ENCODE measurements at regions not wholly inside any gene's neighbourhood (a gene's known extent, or its start where the extent isn't known, plus 50 kb on each side); places are given as distances from the start of the nearest gene placed in this dataset.
"Not testable (repeated sequence)": the region's sequence is repeated elsewhere in the genome, so short reads cannot be mapped to it uniquely, and the experiment has no call there.

DNA sequence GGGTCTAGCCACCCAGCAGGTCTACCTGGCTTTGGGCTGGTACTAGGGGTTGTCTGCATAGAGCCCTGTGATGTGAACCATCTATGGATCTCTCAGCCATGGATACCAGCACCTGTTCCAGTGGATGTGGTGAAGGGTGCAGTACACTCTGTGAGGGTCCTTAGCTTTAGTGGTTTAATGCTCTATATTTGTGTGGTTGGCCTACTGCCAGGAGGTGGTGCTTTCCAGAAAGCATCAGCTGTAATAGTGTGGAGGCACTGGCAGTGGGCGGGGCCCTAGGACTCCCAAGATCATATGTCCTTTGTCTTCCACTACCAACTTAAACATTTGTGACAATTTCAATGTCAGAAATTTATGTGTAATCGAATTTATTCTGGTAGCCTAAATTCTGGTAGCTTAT, 1065.1 kb downstream of the RPIA start:
- H3K36me3 ChIP-seq; H3K4me1 Mint-ChIP-seq; H3K36me3 Mint-ChIP-seq; H3K4me2 ChIP-seq; H3K4me1 ChIP-seq; H3K9ac ChIP-seq; H3K4me3 Mint-ChIP-seq; H2AFZ ChIP-seq (replicated peaks); H4K20me1 ChIP-seq (ENCODE audit: low read depth); H3K4me3 ChIP-seq; H3K79me2 ChIP-seq (ENCODE audit: low read depth); DNase-seq (ENCODE audit: low spot score); H3K27ac Mint-ChIP-seq; H3F3A ChIP-seq (ENCODE audit: low read depth); H3K27me3 ChIP-seq; H3K27ac ChIP-seq; H3K27me3 Mint-ChIP-seq (ENCODE audit: insufficient read depth, low read depth): not testable (repeated sequence)
- H3K9me3 ChIP-seq (ENCODE audit: low read depth), result peaks cover 42% of the 10 kb centered on the region
- peaks cover 63% of the 10 kb centered on the region for H3K9me3 Mint-ChIP-seq

DNA sequence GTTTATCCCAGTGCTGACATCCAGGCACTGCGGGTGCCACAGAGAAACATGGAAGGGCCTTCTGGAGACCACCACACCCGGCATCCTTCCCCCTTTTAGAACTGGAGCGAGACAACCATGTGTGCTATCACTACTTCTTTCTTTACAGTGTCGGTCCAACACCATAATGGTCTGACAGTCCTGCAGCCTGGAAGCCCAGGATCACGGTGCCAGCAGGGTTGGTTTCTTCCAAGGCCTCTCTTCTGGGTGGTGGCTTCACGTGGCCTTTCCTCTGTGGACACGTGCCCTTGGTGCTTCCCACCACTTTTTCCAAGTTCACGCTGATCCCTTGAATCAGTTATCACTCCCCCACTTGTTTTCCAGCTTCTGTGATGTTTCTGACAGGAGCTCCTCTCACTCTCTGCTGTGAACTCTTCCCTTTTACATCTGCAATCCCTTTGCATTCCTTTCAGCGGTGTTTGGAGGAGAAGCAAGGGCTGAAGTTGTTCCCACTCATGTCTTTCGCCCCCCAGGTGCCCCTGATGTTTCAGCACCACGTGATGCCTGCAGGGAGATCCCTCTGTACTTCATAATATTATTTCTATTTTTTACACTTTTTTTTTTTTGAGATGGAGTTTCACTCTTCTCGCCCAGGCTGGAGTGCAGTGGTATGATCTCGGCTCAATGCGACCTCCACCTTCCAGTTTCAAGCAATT, 1067.0 kb downstream of the RPIA start:
- DNase-seq (ENCODE audit: low spot score); H2AFZ ChIP-seq (replicated peaks); H3K4me1 ChIP-seq; H3K4me2 ChIP-seq; H3K36me3 Mint-ChIP-seq; H3K9ac ChIP-seq; H3K79me2 ChIP-seq (ENCODE audit: low read depth); H3K27ac ChIP-seq; H3K4me3 ChIP-seq; H3K27ac Mint-ChIP-seq; H3K27me3 ChIP-seq; H4K20me1 ChIP-seq (ENCODE audit: low read depth); H3K27me3 Mint-ChIP-seq (ENCODE audit: insufficient read depth, low read depth); H3K36me3 ChIP-seq; H3K4me3 Mint-ChIP-seq; H3F3A ChIP-seq (ENCODE audit: low read depth); H3K4me1 Mint-ChIP-seq: not testable (repeated sequence)
- H3K9me3 ChIP-seq (ENCODE audit: low read depth), result peaks cover 51% of the 10 kb centered on the region
- peaks cover 80% of the 10 kb centered on the region for H3K9me3 Mint-ChIP-seq

DNA sequence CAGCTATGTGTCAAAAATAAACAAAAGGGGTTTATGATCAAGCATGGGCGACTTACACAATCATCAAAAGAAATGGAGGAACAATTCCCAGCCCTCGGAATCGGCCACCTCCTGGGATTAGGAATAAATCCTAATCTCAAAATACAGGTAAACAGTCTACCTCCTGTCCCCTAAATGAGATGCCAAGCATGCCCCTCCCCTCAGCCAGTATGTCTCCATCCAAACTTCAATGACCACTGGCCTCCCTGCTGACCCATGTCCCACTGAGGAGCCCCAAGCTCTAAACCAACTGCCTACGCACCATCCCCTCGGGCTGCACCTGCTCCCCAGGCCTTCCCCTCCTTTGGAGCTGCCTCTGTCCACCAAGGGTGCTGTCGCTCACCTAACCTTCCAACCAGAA, 1069.3 kb downstream of the RPIA start:
- not testable (repeated sequence) for H4K20me1 ChIP-seq (ENCODE audit: low read depth); H2AFZ ChIP-seq (replicated peaks); H3F3A ChIP-seq (ENCODE audit: low read depth); H3K4me2 ChIP-seq; H3K4me1 Mint-ChIP-seq; DNase-seq (ENCODE audit: low spot score); H3K9ac ChIP-seq; H3K79me2 ChIP-seq (ENCODE audit: low read depth); H3K27ac ChIP-seq; H3K27me3 ChIP-seq; H3K4me3 Mint-ChIP-seq; H3K36me3 ChIP-seq; H3K4me1 ChIP-seq; H3K36me3 Mint-ChIP-seq; H3K27me3 Mint-ChIP-seq (ENCODE audit: insufficient read depth, low read depth); H3K4me3 ChIP-seq; H3K27ac Mint-ChIP-seq
- peaks cover 52% of the 10 kb centered on the region for H3K9me3 ChIP-seq (ENCODE audit: low read depth)
- H3K9me3 Mint-ChIP-seq, result peaks cover 88% of the 10 kb centered on the region

DNA sequence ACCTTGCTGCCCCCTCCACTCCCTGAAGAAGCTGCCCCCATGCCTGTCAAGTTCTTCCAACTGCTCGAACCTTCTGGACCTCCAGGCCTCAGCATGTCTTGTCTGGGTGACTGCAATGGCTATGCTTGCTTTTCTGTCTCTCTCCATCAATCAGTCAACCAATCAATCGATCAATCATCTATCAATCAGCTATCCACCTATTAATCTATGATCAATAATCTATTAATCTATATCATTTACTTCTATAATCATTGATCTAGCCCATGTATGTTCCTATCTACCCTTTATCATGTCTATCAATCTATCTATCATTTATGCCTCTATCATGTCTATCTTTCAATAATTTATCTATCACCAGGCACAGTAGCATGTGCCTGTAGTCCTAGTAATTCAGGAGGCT, 1069.7 kb downstream of the RPIA start:
- not testable (repeated sequence) for H3K27ac Mint-ChIP-seq; H3K27me3 Mint-ChIP-seq (ENCODE audit: insufficient read depth, low read depth); H3K36me3 ChIP-seq; H3K36me3 Mint-ChIP-seq; H3K79me2 ChIP-seq (ENCODE audit: low read depth); H3F3A ChIP-seq (ENCODE audit: low read depth); H3K4me1 ChIP-seq; H3K4me3 Mint-ChIP-seq; H3K27ac ChIP-seq; H3K4me3 ChIP-seq; H3K9ac ChIP-seq; H3K4me2 ChIP-seq; H3K27me3 ChIP-seq; H2AFZ ChIP-seq (replicated peaks); DNase-seq (ENCODE audit: low spot score); H4K20me1 ChIP-seq (ENCODE audit: low read depth); H3K4me1 Mint-ChIP-seq
- peaks cover 49% of the 10 kb centered on the region for H3K9me3 ChIP-seq (ENCODE audit: low read depth)
- peaks cover 86% of the 10 kb centered on the region for H3K9me3 Mint-ChIP-seq

DNA sequence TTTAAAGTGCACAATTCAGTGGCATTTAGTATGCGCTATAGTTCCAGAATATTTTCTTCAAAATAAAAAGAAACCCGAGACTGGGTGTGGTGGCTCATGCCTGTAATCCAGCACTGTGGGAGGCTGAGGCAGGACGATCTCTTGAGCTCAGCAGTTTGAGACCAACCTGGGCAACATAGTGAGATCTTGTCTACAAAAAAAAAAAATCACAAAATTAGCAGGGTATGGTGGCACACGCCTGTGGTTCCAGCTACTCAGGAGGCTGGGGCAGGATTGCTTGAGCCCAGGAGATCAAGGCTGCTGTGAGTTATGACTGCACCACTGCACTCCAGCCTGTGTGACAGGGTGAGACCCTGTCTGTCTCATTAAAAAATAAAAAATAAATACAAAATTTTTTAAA, 1070.4 kb downstream of the RPIA start:
- H3K27ac Mint-ChIP-seq; H3K79me2 ChIP-seq (ENCODE audit: low read depth); H4K20me1 ChIP-seq (ENCODE audit: low read depth); H3K27me3 Mint-ChIP-seq (ENCODE audit: insufficient read depth, low read depth); H3K9ac ChIP-seq; H3K27me3 ChIP-seq; H3K4me1 Mint-ChIP-seq; H3K4me1 ChIP-seq; DNase-seq (ENCODE audit: low spot score); H3K4me3 Mint-ChIP-seq; H2AFZ ChIP-seq (replicated peaks); H3K36me3 ChIP-seq; H3K27ac ChIP-seq; H3K36me3 Mint-ChIP-seq; H3F3A ChIP-seq (ENCODE audit: low read depth); H3K4me3 ChIP-seq; H3K4me2 ChIP-seq: not testable (repeated sequence)
- peaks cover 84% of the 10 kb centered on the region for H3K9me3 Mint-ChIP-seq
- H3K9me3 ChIP-seq (ENCODE audit: low read depth), result peaks cover 45% of the 10 kb centered on the region

DNA sequence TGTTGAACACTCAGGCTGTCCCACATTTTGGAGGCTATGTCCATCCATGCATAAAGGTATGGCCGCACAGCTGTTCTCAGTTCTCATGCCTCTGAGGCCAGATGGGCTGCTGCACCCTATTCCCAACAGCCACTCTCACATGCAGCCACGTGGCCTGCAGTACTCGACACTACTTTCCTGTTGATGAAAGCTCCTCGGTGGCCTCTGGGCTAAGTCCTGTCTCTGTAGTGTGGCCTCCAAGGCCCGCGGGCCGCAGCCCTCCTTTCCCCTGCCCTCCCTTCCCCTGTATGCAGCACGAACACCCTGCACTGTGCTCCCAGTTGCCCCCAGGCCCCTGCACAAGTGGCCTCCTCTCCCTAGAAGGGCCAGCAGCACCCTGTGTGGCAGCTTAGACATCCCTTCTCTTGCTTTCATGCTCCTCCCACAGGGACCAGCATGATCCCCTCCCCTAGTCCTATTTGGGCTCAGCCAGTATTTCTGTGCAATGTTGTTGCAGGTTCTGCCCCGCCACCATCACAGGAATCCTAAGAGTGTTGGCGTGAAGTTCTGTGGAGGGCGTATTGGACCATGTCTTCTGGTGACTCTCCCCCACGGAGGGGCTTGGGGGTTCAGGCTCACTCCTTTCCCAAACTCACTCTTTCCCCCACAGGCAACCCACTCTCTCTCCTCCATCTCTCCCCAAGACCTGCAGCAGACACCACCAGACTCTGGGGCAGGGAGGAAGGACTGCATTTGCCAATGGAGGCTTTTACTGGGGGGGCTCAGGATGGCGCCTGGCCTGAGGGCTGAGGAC, 1071.2 kb downstream of the RPIA start:
- H3K4me1 Mint-ChIP-seq; H3K4me3 Mint-ChIP-seq; H3K27ac Mint-ChIP-seq; H3K36me3 ChIP-seq; H3K27ac ChIP-seq; H3K4me1 ChIP-seq; H3K27me3 ChIP-seq; H3K79me2 ChIP-seq (ENCODE audit: low read depth); H3K4me2 ChIP-seq; H2AFZ ChIP-seq (replicated peaks); H3F3A ChIP-seq (ENCODE audit: low read depth); H4K20me1 ChIP-seq (ENCODE audit: low read depth); H3K4me3 ChIP-seq; H3K36me3 Mint-ChIP-seq; H3K27me3 Mint-ChIP-seq (ENCODE audit: insufficient read depth, low read depth); DNase-seq (ENCODE audit: low spot score); H3K9ac ChIP-seq: not testable (repeated sequence)
- peaks cover 85% of the 10 kb centered on the region for H3K9me3 Mint-ChIP-seq
- peaks cover 50% of the 10 kb centered on the region for H3K9me3 ChIP-seq (ENCODE audit: low read depth)
